CD4-positive, alpha-beta T cell (primary cell): ENCODE measurements at regions not wholly inside any gene's neighbourhood (a gene's known extent, or its start where the extent isn't known, plus 50 kb on each side); places are given as distances from the start of the nearest gene placed in this dataset.

Source experiments
- ATAC-seq: fragments of 200-7000 bp; cut with Tn5 transposase; one replicate; pipeline ENCODE4 v1.10.0; 2022; ENCODE audit warnings: mild to moderate bottlenecking; ENCODE audit not compliant: poor library complexity
- CTCF ChIA-PET: fragments of 350-600 bp; sonication (Branson Sonifier 250); formaldehyde crosslinking; loops from one replicate; lab custom pipeline; 2021; ENCODE audit warnings: antibody characterized with exemption, inconsistent platforms; lab: Charles Lee
- POLR2A ChIA-PET: fragments of 350-600 bp; sonication (Branson Sonifier 250); formaldehyde crosslinking; loops from one replicate; lab custom pipeline; 2021; ENCODE audit warnings: antibody characterized with exemption, inconsistent platforms; lab: Charles Lee
- DNase-seq, 14 experiments: peaks; one replicate each; pipeline ENCODE4 v3.0.0-alpha.2; 2013 to 2020; ENCODE audit warnings: mixed read lengths in 2 of 14
- H3K27ac ChIP-seq, 2 donors: one replicate each; pipeline versions ENCODE4 v1.5.1 to v1.7.0; 2013; ENCODE audit warnings: low read length in 2 of 2, low read depth in 1 of 2, mild to moderate bottlenecking in 1 of 2
- H3K27me3 ChIP-seq, 2 experiments: 1 replicate in 1 of 2; 2 replicates in 1 of 2; pipeline versions ENCODE4 v1.6.1 to v1.7.0; 2013; ENCODE audit warnings: low read length in 2 of 2, control low read depth in 1 of 2, mild to moderate bottlenecking in 1 of 2, moderate library complexity in 1 of 2; ENCODE audit not compliant: insufficient read depth in 2 of 2, control insufficient read depth in 1 of 2
- H3K36me3 ChIP-seq: one replicate; pipeline ENCODE4 v1.6.1; 2013; ENCODE audit warnings: low read length, control low read depth; ENCODE audit not compliant: insufficient read depth
- H3K4me1 ChIP-seq: one replicate; pipeline ENCODE4 v1.6.1; 2013; ENCODE audit warnings: low read length, control low read depth; ENCODE audit not compliant: insufficient read depth
- H3K4me3 ChIP-seq: one replicate; pipeline ENCODE4 v1.5.1; 2013; ENCODE audit warnings: mild to moderate bottlenecking, low read length, moderate library complexity
- H3K9me3 ChIP-seq, 2 experiments: 1 replicate in 1 of 2; 2 replicates in 1 of 2; pipeline versions ENCODE4 v1.6.1 to v1.7.0; 2013; ENCODE audit warnings: low read length in 2 of 2, mild to moderate bottlenecking in 2 of 2, control low read depth in 1 of 2, moderate library complexity in 1 of 2; ENCODE audit not compliant: control insufficient read depth in 1 of 2, insufficient read depth in 1 of 2
- H3K27ac Mint-ChIP-seq: one replicate; pipeline ENCODE4 v1.8.0; 2020; ENCODE audit warnings: mixed read lengths
- H3K27me3 Mint-ChIP-seq: one replicate; pipeline ENCODE4 v1.8.0; 2021; ENCODE audit warnings: mixed read lengths
- H3K36me3 Mint-ChIP-seq: one replicate; pipeline ENCODE4 v1.8.0; 2021; ENCODE audit warnings: low read depth, mixed read lengths
- H3K4me1 Mint-ChIP-seq: one replicate; pipeline ENCODE4 v1.8.0; 2021; ENCODE audit warnings: low read depth, mixed read lengths
- H3K4me3 Mint-ChIP-seq: one replicate; pipeline ENCODE4 v1.8.0; 2020; ENCODE audit warnings: mild to moderate bottlenecking, mixed read lengths
- H3K9me3 Mint-ChIP-seq: one replicate; pipeline ENCODE4 v1.8.0; 2020; ENCODE audit warnings: mixed read lengths
- CTCF ChIP-seq: fragments of 200-600 bp; IDR thresholded peaks from one replicate; pipeline ENCODE4 v1.8.0; 2022; ENCODE audit warnings: antibody characterized with exemption, mild to moderate bottlenecking
- intact Hi-C, 2 experiments: fragments of 100-400 bp; cut with DNase I in 1 of 2; cut with micrococcal nuclease in 1 of 2; formaldehyde crosslinking; loops; one replicate each; pipeline versions ENCODE4 v1.15.1 to v1.9.0; 2023 to 2025; cut with DNase I, micrococcal nuclease

DNA sequence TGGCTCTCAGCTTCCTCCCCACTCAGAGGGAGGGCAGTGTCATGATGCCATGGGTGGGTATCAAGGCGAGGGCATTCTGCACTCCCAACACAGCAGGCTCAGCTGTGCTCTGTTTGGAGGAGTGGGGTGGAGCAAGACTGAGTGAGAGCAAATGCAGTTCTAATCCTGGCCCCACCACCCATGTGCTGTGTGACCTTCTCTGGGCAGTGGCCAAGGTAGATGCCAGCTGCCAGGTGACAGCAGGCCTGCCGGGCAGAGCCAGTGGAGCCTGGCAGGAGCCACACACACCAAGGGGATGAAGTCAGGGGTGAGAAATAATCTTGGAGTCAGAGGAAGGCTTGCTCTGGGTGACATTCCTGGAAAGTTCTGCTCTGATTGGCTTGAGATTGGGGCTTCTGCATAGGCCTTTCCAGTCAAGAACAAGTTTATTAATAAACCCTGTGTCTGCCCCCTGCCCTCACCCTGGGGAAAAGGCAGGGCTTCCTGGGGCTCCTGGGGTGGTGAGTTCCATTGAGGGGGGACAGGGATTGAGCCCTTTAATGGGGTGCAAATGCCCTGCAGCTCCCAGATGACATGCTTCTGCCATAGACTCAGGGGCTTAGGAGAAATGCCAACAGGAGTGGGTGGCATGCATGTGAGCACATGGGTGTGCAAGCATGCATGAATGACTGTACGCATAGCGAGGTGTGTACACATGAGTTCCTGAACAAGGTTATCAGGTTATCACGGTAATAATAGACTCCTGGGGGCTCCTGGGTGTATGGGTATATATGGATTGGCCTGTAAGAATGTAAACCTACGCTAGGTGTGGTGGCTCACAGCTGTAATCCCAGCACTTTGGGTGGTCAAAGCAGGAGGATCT, 134.2 kb downstream of the MRPL14 start:
- ChIA-PET POLR2A (no interaction called here), CTCF (no interaction called here)
- DNase-seq (no peak), ATAC-seq (no peak)
- Mint-ChIP-seq H3K4me3 (no peak overlapping the region), H3K27ac (no peak overlapping the region), H3K4me1 (no peaks in the 10 kb centered on the region), H3K9me3 (no peaks in the 10 kb centered on the region), H3K36me3 (no peaks in the 10 kb centered on the region), H3K27me3 (no peaks in the 10 kb centered on the region)
- Histone ChIP-seq H3K36me3 (no peaks in the 10 kb centered on the region), H3K27ac (no peak overlapping the region), H3K4me1 (no peaks in the 10 kb centered on the region), H3K9me3 (peaks cover 0 to 7% of the 10 kb centered on the region in 2 experiments), H3K27me3 (no peaks in the 10 kb centered on the region), H3K4me3 (no peak overlapping the region)
- intact Hi-C loops, result no loop called here
- no peak for TF ChIP-seq CTCF

- no peak overlapping the region for H3K4me3 Mint-ChIP-seq
- no peak for DNase-seq
Measured at GRCh38 chr6:43992126-43992663, 135.1 kb downstream of the MRPL14 start.

More at GRCh38 chr6:43992126-43992663, 135.1 kb downstream of the MRPL14 start:
- Mint-ChIP-seq H3K27ac (no peak overlapping the region), H3K36me3 (no peaks in the 10 kb centered on the region), H3K4me1 (no peaks in the 10 kb centered on the region), H3K27me3 (no peaks in the 10 kb centered on the region), H3K9me3 (no peaks in the 10 kb centered on the region)
- TF ChIP-seq CTCF, result no peak
- ChIA-PET CTCF (no interaction called here), POLR2A (no interaction called here)
- peaks cover 0 to 7% of the 10 kb centered on the region in 2 experiments for H3K9me3 ChIP-seq
- H3K4me3 ChIP-seq, result no peak overlapping the region
- no peaks in the 10 kb centered on the region for H3K27me3 ChIP-seq
- H3K27ac ChIP-seq, result no peak overlapping the region
- no peaks in the 10 kb centered on the region for H3K36me3 ChIP-seq
- intact Hi-C loops, result no loop called here
- ATAC-seq, result no peak
- no peaks in the 10 kb centered on the region for H3K4me1 ChIP-seq
